CD4-positive, alpha-beta T cell (primary cell): ENCODE measurements at regions not wholly inside any gene's neighbourhood (a gene's known extent, or its start where the extent isn't known, plus 50 kb on each side); places are given as distances from the start of the nearest gene placed in this dataset.

Source experiments
- ATAC-seq: fragments of 200-7000 bp; cut with Tn5 transposase; one replicate; pipeline ENCODE4 v1.10.0; 2022; ENCODE audit warnings: mild to moderate bottlenecking; ENCODE audit not compliant: poor library complexity
- CTCF ChIA-PET: fragments of 350-600 bp; sonication (Branson Sonifier 250); formaldehyde crosslinking; loops from one replicate; lab custom pipeline; 2021; ENCODE audit warnings: antibody characterized with exemption, inconsistent platforms; lab: Charles Lee
- POLR2A ChIA-PET: fragments of 350-600 bp; sonication (Branson Sonifier 250); formaldehyde crosslinking; loops from one replicate; lab custom pipeline; 2021; ENCODE audit warnings: antibody characterized with exemption, inconsistent platforms; lab: Charles Lee
- DNase-seq, 14 experiments: peaks; one replicate each; pipeline ENCODE4 v3.0.0-alpha.2; 2013 to 2020; ENCODE audit warnings: mixed read lengths in 2 of 14
- H3K27ac ChIP-seq, 2 donors: one replicate each; pipeline versions ENCODE4 v1.5.1 to v1.7.0; 2013; ENCODE audit warnings: low read length in 2 of 2, low read depth in 1 of 2, mild to moderate bottlenecking in 1 of 2
- H3K27me3 ChIP-seq, 2 experiments: 1 replicate in 1 of 2; 2 replicates in 1 of 2; pipeline versions ENCODE4 v1.6.1 to v1.7.0; 2013; ENCODE audit warnings: low read length in 2 of 2, control low read depth in 1 of 2, mild to moderate bottlenecking in 1 of 2, moderate library complexity in 1 of 2; ENCODE audit not compliant: insufficient read depth in 2 of 2, control insufficient read depth in 1 of 2
- H3K36me3 ChIP-seq: one replicate; pipeline ENCODE4 v1.6.1; 2013; ENCODE audit warnings: low read length, control low read depth; ENCODE audit not compliant: insufficient read depth
- H3K4me1 ChIP-seq: one replicate; pipeline ENCODE4 v1.6.1; 2013; ENCODE audit warnings: low read length, control low read depth; ENCODE audit not compliant: insufficient read depth
- H3K4me3 ChIP-seq: one replicate; pipeline ENCODE4 v1.5.1; 2013; ENCODE audit warnings: mild to moderate bottlenecking, low read length, moderate library complexity
- H3K9me3 ChIP-seq, 2 experiments: 1 replicate in 1 of 2; 2 replicates in 1 of 2; pipeline versions ENCODE4 v1.6.1 to v1.7.0; 2013; ENCODE audit warnings: low read length in 2 of 2, mild to moderate bottlenecking in 2 of 2, control low read depth in 1 of 2, moderate library complexity in 1 of 2; ENCODE audit not compliant: control insufficient read depth in 1 of 2, insufficient read depth in 1 of 2
- H3K27ac Mint-ChIP-seq: one replicate; pipeline ENCODE4 v1.8.0; 2020; ENCODE audit warnings: mixed read lengths
- H3K27me3 Mint-ChIP-seq: one replicate; pipeline ENCODE4 v1.8.0; 2021; ENCODE audit warnings: mixed read lengths
- H3K36me3 Mint-ChIP-seq: one replicate; pipeline ENCODE4 v1.8.0; 2021; ENCODE audit warnings: low read depth, mixed read lengths
- H3K4me1 Mint-ChIP-seq: one replicate; pipeline ENCODE4 v1.8.0; 2021; ENCODE audit warnings: low read depth, mixed read lengths
- H3K4me3 Mint-ChIP-seq: one replicate; pipeline ENCODE4 v1.8.0; 2020; ENCODE audit warnings: mild to moderate bottlenecking, mixed read lengths
- H3K9me3 Mint-ChIP-seq: one replicate; pipeline ENCODE4 v1.8.0; 2020; ENCODE audit warnings: mixed read lengths
- CTCF ChIP-seq: fragments of 200-600 bp; IDR thresholded peaks from one replicate; pipeline ENCODE4 v1.8.0; 2022; ENCODE audit warnings: antibody characterized with exemption, mild to moderate bottlenecking
- intact Hi-C, 2 experiments: fragments of 100-400 bp; cut with DNase I in 1 of 2; cut with micrococcal nuclease in 1 of 2; formaldehyde crosslinking; loops; one replicate each; pipeline versions ENCODE4 v1.15.1 to v1.9.0; 2023 to 2025; cut with DNase I, micrococcal nuclease

- peaks cover 0 to 3% of the 10 kb centered on the region in 2 experiments for H3K27me3 ChIP-seq
- H3K4me3 ChIP-seq = no peak overlapping the region
- peaks cover 33% of the 10 kb centered on the region for H3K4me1 ChIP-seq
- H3K4me1 Mint-ChIP-seq = peaks cover 26% of the 10 kb centered on the region
- no peaks in the 10 kb centered on the region for H3K9me3 Mint-ChIP-seq
- TF ChIP-seq CTCF = no peak
- no peak for DNase-seq
- no peaks in the 10 kb centered on the region for H3K9me3 ChIP-seq
- ChIA-PET POLR2A (no interaction called here), CTCF (no interaction called here)
- intact Hi-C loops = no loop called here
- peaks cover 4% of the 10 kb centered on the region for H3K27me3 Mint-ChIP-seq
- H3K4me3 Mint-ChIP-seq = no peak overlapping the region
- H3K27ac Mint-ChIP-seq = no peak overlapping the region
- ATAC-seq = no peak
- H3K27ac ChIP-seq = no peak overlapping the region
- H3K36me3 ChIP-seq = no peaks in the 10 kb centered on the region
- H3K36me3 Mint-ChIP-seq = no peaks in the 10 kb centered on the region
Observed at GRCh38 chr2:8581601-8582041, 100.2 kb upstream of the ID2 start.

GRCh38 chr2:8582191-8582590 lies 99.7 kb upstream of the ID2 start:
- H3K27ac Mint-ChIP-seq = no peak overlapping the region
- ATAC-seq (no peak), DNase-seq (peak in 1 of 14 experiments; percentile 17)
- intact Hi-C loops = no loop called here
- H3K27ac ChIP-seq = no peak overlapping the region
- peaks cover 0 to 3% of the 10 kb centered on the region in 2 experiments for H3K27me3 ChIP-seq
- H3K4me3 ChIP-seq = no peak overlapping the region
- peaks cover 29% of the 10 kb centered on the region for H3K4me1 ChIP-seq
- TF ChIP-seq CTCF = no peak
- CTCF ChIA-PET = no interaction called here
- peaks cover 20% of the 10 kb centered on the region for H3K4me1 Mint-ChIP-seq
- no peaks in the 10 kb centered on the region for H3K9me3 ChIP-seq
- H3K36me3 ChIP-seq = no peaks in the 10 kb centered on the region
- no peaks in the 10 kb centered on the region for H3K9me3 Mint-ChIP-seq
- no peaks in the 10 kb centered on the region for H3K36me3 Mint-ChIP-seq
- POLR2A ChIA-PET = no interaction called here
- H3K4me3 Mint-ChIP-seq = no peak overlapping the region
- peaks cover 4% of the 10 kb centered on the region for H3K27me3 Mint-ChIP-seq

GRCh38 chr2:8582651-8583399 lies 99.0 kb upstream of the ID2 start:
- peaks cover 4% of the 10 kb centered on the region for H3K27me3 Mint-ChIP-seq
- no peaks in the 10 kb centered on the region for H3K36me3 ChIP-seq
- H3K27me3 ChIP-seq = peaks cover 0 to 3% of the 10 kb centered on the region in 2 experiments
- H3K36me3 Mint-ChIP-seq = no peaks in the 10 kb centered on the region
- no peak overlapping the region for H3K27ac ChIP-seq
- POLR2A ChIA-PET = no interaction called here
- no peak overlapping the region for H3K27ac Mint-ChIP-seq
- peaks cover 33% of the 10 kb centered on the region for H3K4me1 ChIP-seq
- CTCF ChIA-PET = no interaction called here
- peaks cover 19% of the 10 kb centered on the region for H3K4me1 Mint-ChIP-seq
- no peaks in the 10 kb centered on the region for H3K9me3 ChIP-seq
- intact Hi-C loops = no loop called here
- no peak overlapping the region for H3K4me3 ChIP-seq
- H3K9me3 Mint-ChIP-seq = no peaks in the 10 kb centered on the region
- ATAC-seq (no peak), DNase-seq (peak in 1 of 14 experiments; percentile 28)
- peak overlapping the region; percentile 7 for H3K4me3 Mint-ChIP-seq
- TF ChIP-seq CTCF = no peak
